ENCODE measurements at regions not wholly inside any gene's neighbourhood (a gene's known extent, or its start where the extent isn't known, plus 50 kb on each side); places are given as distances from the start of the nearest gene placed in this dataset.

GRCh38 chr20:48414786-48415185 is 413.0 kb downstream of the PREX1 start:
- TF ChIP-seq POLR2AphosphoS5 (IDR thresholded peaks at IDR 0.05; ENCODE audit: low read depth, low read length): no peak
- TF ChIP-seq SPI1 (IDR thresholded peaks at IDR 0.05; ENCODE audit: low read depth, low read length): no peak
- TF ChIP-seq POLR2A (IDR thresholded peaks at IDR 0.05; ENCODE audit: low read depth, low read length): no peak
- TF ChIP-seq POU2F2 (IDR thresholded peaks at IDR 0.05; ENCODE audit: low read depth, low read length): no peak
- TF ChIP-seq TAF1 (IDR thresholded peaks at IDR 0.05; ENCODE audit: low read depth, low read length): no peak
- TF ChIP-seq PAX5 (IDR thresholded peaks at IDR 0.05; ENCODE audit: insufficient read depth, low read length, severe bottlenecking): no peak
